ENCODE measurements at regions not wholly inside any gene's neighbourhood (a gene's known extent, or its start where the extent isn't known, plus 50 kb on each side); places are given as distances from the start of the nearest gene placed in this dataset.

DNA sequence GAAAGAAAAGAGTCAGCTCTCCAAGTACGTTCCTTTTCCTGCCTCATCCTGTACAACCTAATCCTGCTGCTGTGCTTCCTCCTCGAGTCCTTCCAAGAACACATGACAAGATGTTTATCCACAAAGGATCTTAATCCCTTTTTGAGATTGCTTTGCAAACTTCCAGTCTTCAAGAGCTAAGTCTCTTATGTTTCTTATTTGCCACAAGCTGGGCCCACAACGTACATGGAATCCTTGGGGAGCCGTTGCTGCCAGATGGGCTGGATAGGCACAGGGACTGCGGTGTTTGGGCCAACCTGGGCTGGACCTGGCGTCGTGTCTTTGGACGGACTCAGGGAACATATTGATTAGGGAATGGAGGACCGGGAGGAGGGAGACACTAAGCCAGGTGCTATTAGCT lies 79.7 kb upstream of the AFDN start:
- TF ChIP-seq, protein P1, sequence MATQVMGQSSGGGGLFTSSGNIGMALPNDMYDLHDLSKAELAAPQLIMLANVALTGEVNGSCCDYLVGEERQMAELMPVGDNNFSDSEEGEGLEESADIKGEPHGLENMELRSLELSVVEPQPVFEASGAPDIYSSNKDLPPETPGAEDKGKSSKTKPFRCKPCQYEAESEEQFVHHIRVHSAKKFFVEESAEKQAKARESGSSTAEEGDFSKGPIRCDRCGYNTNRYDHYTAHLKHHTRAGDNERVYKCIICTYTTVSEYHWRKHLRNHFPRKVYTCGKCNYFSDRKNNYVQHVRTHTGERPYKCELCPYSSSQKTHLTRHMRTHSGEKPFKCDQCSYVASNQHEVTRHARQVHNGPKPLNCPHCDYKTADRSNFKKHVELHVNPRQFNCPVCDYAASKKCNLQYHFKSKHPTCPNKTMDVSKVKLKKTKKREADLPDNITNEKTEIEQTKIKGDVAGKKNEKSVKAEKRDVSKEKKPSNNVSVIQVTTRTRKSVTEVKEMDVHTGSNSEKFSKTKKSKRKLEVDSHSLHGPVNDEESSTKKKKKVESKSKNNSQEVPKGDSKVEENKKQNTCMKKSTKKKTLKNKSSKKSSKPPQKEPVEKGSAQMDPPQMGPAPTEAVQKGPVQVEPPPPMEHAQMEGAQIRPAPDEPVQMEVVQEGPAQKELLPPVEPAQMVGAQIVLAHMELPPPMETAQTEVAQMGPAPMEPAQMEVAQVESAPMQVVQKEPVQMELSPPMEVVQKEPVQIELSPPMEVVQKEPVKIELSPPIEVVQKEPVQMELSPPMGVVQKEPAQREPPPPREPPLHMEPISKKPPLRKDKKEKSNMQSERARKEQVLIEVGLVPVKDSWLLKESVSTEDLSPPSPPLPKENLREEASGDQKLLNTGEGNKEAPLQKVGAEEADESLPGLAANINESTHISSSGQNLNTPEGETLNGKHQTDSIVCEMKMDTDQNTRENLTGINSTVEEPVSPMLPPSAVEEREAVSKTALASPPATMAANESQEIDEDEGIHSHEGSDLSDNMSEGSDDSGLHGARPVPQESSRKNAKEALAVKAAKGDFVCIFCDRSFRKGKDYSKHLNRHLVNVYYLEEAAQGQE (IDR thresholded peaks at IDR 0.05; ENCODE audit: unreplicated experiment): no peak
- TF ChIP-seq, protein P2, sequence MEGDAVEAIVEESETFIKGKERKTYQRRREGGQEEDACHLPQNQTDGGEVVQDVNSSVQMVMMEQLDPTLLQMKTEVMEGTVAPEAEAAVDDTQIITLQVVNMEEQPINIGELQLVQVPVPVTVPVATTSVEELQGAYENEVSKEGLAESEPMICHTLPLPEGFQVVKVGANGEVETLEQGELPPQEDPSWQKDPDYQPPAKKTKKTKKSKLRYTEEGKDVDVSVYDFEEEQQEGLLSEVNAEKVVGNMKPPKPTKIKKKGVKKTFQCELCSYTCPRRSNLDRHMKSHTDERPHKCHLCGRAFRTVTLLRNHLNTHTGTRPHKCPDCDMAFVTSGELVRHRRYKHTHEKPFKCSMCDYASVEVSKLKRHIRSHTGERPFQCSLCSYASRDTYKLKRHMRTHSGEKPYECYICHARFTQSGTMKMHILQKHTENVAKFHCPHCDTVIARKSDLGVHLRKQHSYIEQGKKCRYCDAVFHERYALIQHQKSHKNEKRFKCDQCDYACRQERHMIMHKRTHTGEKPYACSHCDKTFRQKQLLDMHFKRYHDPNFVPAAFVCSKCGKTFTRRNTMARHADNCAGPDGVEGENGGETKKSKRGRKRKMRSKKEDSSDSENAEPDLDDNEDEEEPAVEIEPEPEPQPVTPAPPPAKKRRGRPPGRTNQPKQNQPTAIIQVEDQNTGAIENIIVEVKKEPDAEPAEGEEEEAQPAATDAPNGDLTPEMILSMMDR (conservative IDR thresholded peaks at IDR 0.05; ENCODE audit: low read depth in 2 of 2): no peak
- TF ChIP-seq POLR2AphosphoS5 (IDR thresholded peaks at IDR 0.05; ENCODE audit: low read depth): no peak
- TF ChIP-seq EZH2 (IDR thresholded peaks at IDR 0.05; ENCODE audit: low read depth, unreplicated experiment): no peak
